ENCODE measurements at regions not wholly inside any gene's neighbourhood (a gene's known extent, or its start where the extent isn't known, plus 50 kb on each side); places are given as distances from the start of the nearest gene placed in this dataset.

- TF ChIP-seq CTCF (IDR thresholded peaks at IDR 0.05; ENCODE audit: low read depth, low read length), result no peak
- no peak for TF ChIP-seq EZH2phosphoT487 (IDR thresholded peaks at IDR 0.05; ENCODE audit: low read depth)
Observed at GRCh38 chr3:154616298-154616697, 186.3 kb upstream of the GPR149 start.
